Tibial artery (tissue), 4 donors: ENCODE measurements at regions not wholly inside any gene's neighbourhood (a gene's known extent, or its start where the extent isn't known, plus 50 kb on each side); places are given as distances from the start of the nearest gene placed in this dataset.

ENCODE experiments used
- DNase-seq, 2 donors: peaks; one replicate each; pipeline ENCODE4 v3.0.0-alpha.2; 2019
- H3K27ac ChIP-seq, 2 donors: fragments of 200-600 bp; sonication (generic) in 1 of 2; 1 replicate in 1 of 2; 2 replicates in 1 of 2; pipeline ENCODE4 v1.5.1; 2018 to 2019; ENCODE audit warnings: mild to moderate bottlenecking in 1 of 2
- H3K27me3 ChIP-seq, 2 donors: fragments of 200-600 bp; sonication (generic) in 1 of 2; one replicate each; pipeline versions ENCODE4 v1.5.1 to v1.6.0; 2016 to 2019
- H3K36me3 ChIP-seq, 3 donors: fragments of 200-600 bp; sonication (generic) in 2 of 3; one replicate each; pipeline ENCODE4 v1.5.1; 2016 to 2019; ENCODE audit warnings: mild to moderate bottlenecking in 2 of 3
- H3K4me1 ChIP-seq, 4 donors: fragments of 200-600 bp; sonication (generic) in 2 of 4; 1 replicate in 3 of 4; 2 replicates in 1 of 4; pipeline ENCODE4 v1.5.1; 2016 to 2019
- H3K4me3 ChIP-seq, 2 donors: fragments of 200-600 bp; sonication (generic) in 1 of 2; 1 replicate in 1 of 2; 2 replicates in 1 of 2; pipeline ENCODE4 v1.5.1; 2018 to 2019; ENCODE audit warnings: mild to moderate bottlenecking in 2 of 2
- H3K9me3 ChIP-seq, 3 donors: fragments of 200-600 bp; sonication (generic) in 1 of 3; one replicate each; pipeline ENCODE4 v1.5.1; 2016 to 2019
- CTCF ChIP-seq, 2 experiments: fragments of 200-600 bp in 1 of 2; fragments of 450-650 bp in 1 of 2; IDR thresholded peaks; one replicate each; pipeline ENCODE4 v1.5.1; 2017 to 2019; ENCODE audit warnings: antibody characterized with exemption in 2 of 2, mild to moderate bottlenecking in 1 of 2, moderate library complexity in 1 of 2
- intact Hi-C: fragments of 100-400 bp; cut with DNase I; formaldehyde crosslinking; loops from one replicate; pipeline ENCODE4 v1.15.0; 2023; ENCODE audit warnings: low total_unique reads

DNA sequence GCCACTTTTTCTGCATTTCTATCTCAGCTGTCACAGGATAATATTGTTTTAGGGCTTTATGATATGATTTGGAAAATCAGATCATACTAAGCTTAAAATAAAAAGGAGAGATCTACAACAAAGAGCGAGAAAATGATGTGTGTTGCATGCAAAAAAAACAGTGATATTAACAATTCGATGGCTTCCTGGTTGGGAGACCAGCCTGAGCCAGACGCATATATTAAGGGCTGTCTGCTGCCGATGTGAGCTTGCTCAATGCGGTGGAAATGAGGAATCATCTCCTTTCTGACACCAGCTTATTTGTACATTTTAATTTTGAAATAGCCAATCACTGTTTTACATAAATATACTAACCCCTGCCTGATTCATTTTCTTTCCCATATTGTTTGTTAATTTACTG lies 862.6 kb downstream of the USP25 start:
- intact Hi-C loops: no loop called here
- Histone ChIP-seq H3K4me3 (no peak overlapping the region), H3K4me1 (peaks cover 0 to 10% (median under 1%) of the 10 kb centered on the region in 4 donors), H3K9me3 (no peaks in the 10 kb centered on the region), H3K27me3 (no peaks in the 10 kb centered on the region), H3K27ac (no peak overlapping the region), H3K36me3 (no peaks in the 10 kb centered on the region)
- no peak for TF ChIP-seq CTCF (IDR thresholded peaks at IDR 0.05)
- DNase-seq: no peak

GRCh38 chr21:16594191-16594590 lies 864.4 kb downstream of the USP25 start:
- Histone ChIP-seq H3K9me3 (no peaks in the 10 kb centered on the region), H3K4me1 (peaks cover 0 to 4% (median 0%) of the 10 kb centered on the region in 4 donors), H3K27me3 (no peaks in the 10 kb centered on the region), H3K4me3 (no peak overlapping the region), H3K27ac (no peak overlapping the region), H3K36me3 (no peaks in the 10 kb centered on the region)
- DNase-seq: no peak
- no peak for TF ChIP-seq CTCF (IDR thresholded peaks at IDR 0.05)
- intact Hi-C loops: no loop called here

DNA sequence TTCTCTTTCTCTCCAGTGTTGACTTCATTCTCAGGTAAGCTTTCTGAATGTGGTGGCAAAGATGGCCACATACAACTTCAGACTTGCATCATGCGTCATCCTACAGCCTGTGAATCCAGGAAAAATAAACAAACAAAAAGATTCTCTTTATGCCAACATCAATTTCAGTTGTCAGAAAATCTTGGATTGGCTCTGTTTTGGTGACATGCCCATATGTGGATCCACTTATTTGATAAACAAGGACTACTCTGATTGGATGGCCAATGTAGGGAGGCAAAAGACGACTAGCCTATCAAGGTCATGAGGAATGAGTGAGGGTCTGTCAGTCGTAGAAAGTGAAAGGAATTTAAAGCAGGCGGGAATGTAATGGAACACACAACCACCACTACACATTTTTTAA lies 866.6 kb downstream of the USP25 start:
- no peak for TF ChIP-seq CTCF (IDR thresholded peaks at IDR 0.05)
- Histone ChIP-seq H3K4me1 (peaks cover 0 to 3% (median 0%) of the 10 kb centered on the region in 4 donors), H3K27me3 (no peaks in the 10 kb centered on the region), H3K36me3 (no peaks in the 10 kb centered on the region), H3K9me3 (no peaks in the 10 kb centered on the region), H3K27ac (no peak overlapping the region), H3K4me3 (no peak overlapping the region)
- intact Hi-C loops: no loop called here
- DNase-seq: no peak

DNA sequence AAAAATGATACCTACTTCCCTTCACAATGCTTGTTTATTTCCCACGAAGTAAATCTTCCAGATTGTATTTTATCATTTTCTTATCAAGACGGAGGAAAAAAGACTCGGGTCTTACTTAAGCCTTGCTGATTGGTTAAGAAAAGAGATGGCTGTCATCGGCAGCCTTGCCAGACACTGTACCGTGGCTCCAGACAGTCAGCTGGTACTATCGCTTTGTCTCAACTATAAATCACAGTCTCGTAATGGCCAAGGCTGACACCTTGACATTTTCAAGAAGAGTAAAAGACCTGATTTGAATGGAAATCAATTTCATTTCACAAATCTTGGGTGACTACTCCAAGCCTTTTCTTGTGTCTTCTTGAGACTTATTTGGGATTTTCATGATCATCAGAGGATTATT lies 868.0 kb downstream of the USP25 start:
- Histone ChIP-seq H3K4me3 (no peak overlapping the region), H3K36me3 (no peaks in the 10 kb centered on the region), H3K27ac (no peak overlapping the region), H3K27me3 (no peaks in the 10 kb centered on the region), H3K4me1 (peaks cover 0 to 3% (median 0%) of the 10 kb centered on the region in 4 donors), H3K9me3 (no peaks in the 10 kb centered on the region)
- TF ChIP-seq CTCF (IDR thresholded peaks at IDR 0.05): no peak
- no peak for DNase-seq
- intact Hi-C loops: no loop called here

DNA sequence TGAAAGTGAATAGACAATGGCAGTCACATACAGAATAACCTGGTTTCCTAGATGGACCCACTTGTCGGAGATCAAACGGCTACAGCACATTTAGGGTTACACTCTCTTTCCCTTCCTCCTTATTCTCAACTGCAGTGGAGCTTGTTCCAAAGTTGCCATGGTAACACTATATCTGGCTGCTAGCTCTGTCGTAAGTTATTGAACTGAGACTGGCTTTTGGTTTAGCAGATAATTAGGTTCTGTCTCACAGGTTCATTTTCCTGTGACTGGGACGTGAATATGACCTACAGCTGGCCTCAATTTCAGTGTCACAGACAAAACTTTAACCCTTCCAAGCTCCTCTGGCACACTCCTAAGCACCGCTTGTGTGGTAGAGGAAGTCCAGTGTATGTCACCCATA lies 875.8 kb downstream of the USP25 start:
- H3K36me3 ChIP-seq: no peaks in the 10 kb centered on the region
- H3K9me3 ChIP-seq: no peaks in the 10 kb centered on the region
- H3K27ac ChIP-seq: no peak overlapping the region
- intact Hi-C loops: no loop called here
- DNase-seq: no peak
- H3K27me3 ChIP-seq: no peaks in the 10 kb centered on the region
- no peaks in the 10 kb centered on the region for H3K4me1 ChIP-seq
- no peak for TF ChIP-seq CTCF (IDR thresholded peaks at IDR 0.05)
- no peak overlapping the region for H3K4me3 ChIP-seq

- no peak for TF ChIP-seq CTCF (IDR thresholded peaks at IDR 0.05)
- Histone ChIP-seq H3K27me3 (no peaks in the 10 kb centered on the region), H3K27ac (no peak overlapping the region), H3K4me1 (no peaks in the 10 kb centered on the region), H3K36me3 (no peaks in the 10 kb centered on the region), H3K4me3 (no peak overlapping the region), H3K9me3 (no peaks in the 10 kb centered on the region)
- intact Hi-C loops: no loop called here
- DNase-seq: no peak
Measured at GRCh38 chr21:16606271-16606670, 876.5 kb downstream of the USP25 start.
